Thyroid gland (tissue), 4 donors: ENCODE measurements at regions not wholly inside any gene's neighbourhood (a gene's known extent, or its start where the extent isn't known, plus 50 kb on each side); places are given as distances from the start of the nearest gene placed in this dataset.
"Not testable (repeated sequence)": the region's sequence is repeated elsewhere in the genome, so short reads cannot be mapped to it uniquely, and the experiment has no call there.

Experiments
- DNase-seq, 2 donors: peaks; one replicate each; pipeline ENCODE4 v3.0.0-alpha.2; 2019
- H3K27ac ChIP-seq, 3 donors: fragments of 200-600 bp; sonication (generic); 1 replicate in 2 of 3; 2 replicates in 1 of 3; pipeline ENCODE4 v1.5.1; 2016 to 2019; ENCODE audit warnings: mild to moderate bottlenecking in 1 of 3, moderate library complexity in 1 of 3
- H3K27me3 ChIP-seq: fragments of 200-600 bp; sonication (generic); one replicate; pipeline ENCODE4 v1.5.1; 2019
- H3K36me3 ChIP-seq, 2 donors: fragments of 200-600 bp; sonication (generic); one replicate each; pipeline ENCODE4 v1.5.1; 2016 to 2019
- H3K4me1 ChIP-seq, 2 donors: fragments of 200-600 bp; sonication (generic); one replicate each; pipeline ENCODE4 v1.5.1; 2017 to 2019
- H3K4me3 ChIP-seq, 3 donors: fragments of 200-600 bp; sonication (generic); replicated peaks in 1 of 3; 1 replicate in 2 of 3; 2 replicates in 1 of 3; pipeline ENCODE4 v1.5.1; 2016; ENCODE audit warnings: mild to moderate bottlenecking in 1 of 3
- H3K9me3 ChIP-seq: fragments of 200-600 bp; sonication (generic); one replicate; pipeline ENCODE4 v1.5.1; 2017
- POLR2A ChIP-seq, 2 donors: fragments of 450-650 bp; IDR thresholded peaks; one replicate each; pipeline ENCODE4 v1.6.1; 2017; ENCODE audit warnings: antibody characterized with exemption in 2 of 2, mild to moderate bottlenecking in 2 of 2, moderate library complexity in 1 of 2
- WGBS, 2 donors: methylation state at CpG; one replicate each; pipeline ENCODE4 v1.1.5; 2017; 5-methylcytosine and 5-hydroxymethylcytosine counted together
- intact Hi-C: fragments of 100-400 bp; cut with DNase I; formaldehyde crosslinking; loops from one replicate; pipeline ENCODE4 v1.15.1; 2023
- TF ChIP-seq, protein P1 (sequence below), 6 experiments: fragments of 200-600 bp in 3 of 6; fragments of 450-650 bp in 3 of 6; sonication (generic) in 3 of 6; IDR thresholded peaks; one replicate each; pipeline ENCODE4 v1.5.1; 2016 to 2019; ENCODE audit warnings: antibody characterized with exemption in 6 of 6, mild to moderate bottlenecking in 2 of 6, inconsistent platforms in 1 of 6, moderate library complexity in 1 of 6

DNA sequence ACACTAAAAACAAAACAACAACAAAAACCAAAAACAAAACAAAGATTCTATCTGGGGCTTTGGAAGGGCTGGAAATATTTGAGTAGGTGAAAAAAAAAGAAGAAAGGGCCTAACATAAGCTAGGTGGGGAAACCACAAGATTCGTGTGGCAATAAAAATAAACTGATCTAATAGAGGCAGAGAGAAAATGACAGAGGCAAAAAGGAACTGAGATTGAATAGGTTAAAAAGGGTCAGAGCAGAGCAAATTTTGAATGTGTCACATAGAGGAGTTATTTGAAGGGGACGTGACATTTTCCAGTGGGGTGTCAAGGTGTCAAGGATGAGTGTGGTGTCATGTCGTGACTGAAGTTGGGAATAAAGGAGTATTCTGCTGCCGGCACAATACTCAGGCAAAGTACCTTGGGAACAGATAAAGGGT lies 65.2 kb upstream of the RALGPS2 start:
- DNase-seq: no peak
- no peaks in the 10 kb centered on the region for H3K36me3 ChIP-seq

DNA sequence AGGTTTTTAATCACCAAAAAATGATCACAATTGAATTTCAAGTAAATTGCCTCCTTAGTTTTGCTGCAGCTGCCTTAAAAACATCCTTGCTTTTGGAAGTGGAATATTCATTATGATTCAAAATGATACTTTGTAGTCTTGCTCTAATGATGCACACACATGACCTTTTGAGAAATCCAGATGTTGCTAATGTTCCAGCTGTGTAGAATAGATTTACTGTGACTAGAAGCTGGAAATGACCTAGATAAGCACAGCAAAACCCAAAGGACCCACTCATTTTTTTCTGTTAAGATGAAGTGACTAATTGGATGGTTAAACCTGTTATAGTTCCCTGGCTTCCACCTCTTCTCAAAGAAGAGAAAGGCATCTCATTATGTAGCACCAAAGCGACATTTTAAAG lies 64.6 kb upstream of the RALGPS2 start:
- 84 to 97% methylated on average over 1 of the region's 1 CpG for WGBS, 2 donors
- intact Hi-C loops: no loop called here
- Histone ChIP-seq H3K36me3 (no peaks in the 10 kb centered on the region), H3K27me3 (no peaks in the 10 kb centered on the region), H3K9me3 (no peaks in the 10 kb centered on the region), H3K4me3 (no peak overlapping the region), H3K27ac (no peak overlapping the region), H3K4me1 (no peaks in the 10 kb centered on the region)
- no peak for DNase-seq
- no peak for TF ChIP-seq POLR2A (IDR thresholded peaks at IDR 0.05)
- TF ChIP-seq, protein P1, sequence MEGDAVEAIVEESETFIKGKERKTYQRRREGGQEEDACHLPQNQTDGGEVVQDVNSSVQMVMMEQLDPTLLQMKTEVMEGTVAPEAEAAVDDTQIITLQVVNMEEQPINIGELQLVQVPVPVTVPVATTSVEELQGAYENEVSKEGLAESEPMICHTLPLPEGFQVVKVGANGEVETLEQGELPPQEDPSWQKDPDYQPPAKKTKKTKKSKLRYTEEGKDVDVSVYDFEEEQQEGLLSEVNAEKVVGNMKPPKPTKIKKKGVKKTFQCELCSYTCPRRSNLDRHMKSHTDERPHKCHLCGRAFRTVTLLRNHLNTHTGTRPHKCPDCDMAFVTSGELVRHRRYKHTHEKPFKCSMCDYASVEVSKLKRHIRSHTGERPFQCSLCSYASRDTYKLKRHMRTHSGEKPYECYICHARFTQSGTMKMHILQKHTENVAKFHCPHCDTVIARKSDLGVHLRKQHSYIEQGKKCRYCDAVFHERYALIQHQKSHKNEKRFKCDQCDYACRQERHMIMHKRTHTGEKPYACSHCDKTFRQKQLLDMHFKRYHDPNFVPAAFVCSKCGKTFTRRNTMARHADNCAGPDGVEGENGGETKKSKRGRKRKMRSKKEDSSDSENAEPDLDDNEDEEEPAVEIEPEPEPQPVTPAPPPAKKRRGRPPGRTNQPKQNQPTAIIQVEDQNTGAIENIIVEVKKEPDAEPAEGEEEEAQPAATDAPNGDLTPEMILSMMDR (IDR thresholded peaks at IDR 0.05): no peak

More for the DNA sequence above, 65.2 kb upstream of the RALGPS2 start:
- TF ChIP-seq, protein P1 (IDR thresholded peaks at IDR 0.05): no peak
- TF ChIP-seq POLR2A (IDR thresholded peaks at IDR 0.05): no peak
- H3K27ac ChIP-seq: no peak overlapping the region
- no peak overlapping the region for H3K4me3 ChIP-seq
- intact Hi-C loops: no loop called here
- no peaks in the 10 kb centered on the region for H3K4me1 ChIP-seq
- no peaks in the 10 kb centered on the region for H3K9me3 ChIP-seq
- no peaks in the 10 kb centered on the region for H3K27me3 ChIP-seq
- WGBS, 2 donors: 87% methylated on average over 4 of the region's 4 CpGs

DNA sequence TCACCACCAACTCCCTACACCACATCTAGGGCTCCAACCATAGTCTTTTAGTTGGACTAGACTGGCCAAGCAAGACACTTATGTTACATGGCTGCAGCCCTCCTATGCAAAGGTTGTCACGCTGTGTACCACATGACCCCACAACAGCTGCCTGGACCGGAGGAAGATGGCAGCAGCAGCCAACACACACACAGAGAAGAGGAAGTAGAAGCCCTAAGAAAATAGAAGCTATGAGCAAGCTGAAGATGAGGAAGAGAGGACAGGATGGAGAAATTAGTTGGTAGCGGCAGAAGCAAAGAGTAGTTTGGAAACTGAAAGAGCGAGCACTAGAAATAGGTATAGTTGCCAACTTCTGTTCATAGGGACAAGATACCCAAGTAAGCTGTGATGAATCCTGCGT lies 60.8 kb upstream of the RALGPS2 start:
- Histone ChIP-seq H3K9me3 (no peaks in the 10 kb centered on the region), H3K4me1 (no peaks in the 10 kb centered on the region), H3K27me3 (no peaks in the 10 kb centered on the region), H3K4me3 (no peak overlapping the region), H3K36me3 (no peaks in the 10 kb centered on the region), H3K27ac (no peak overlapping the region)
- intact Hi-C loops: no loop called here
- WGBS, 2 donors: 85 to 94% methylated on average over 5 of the region's 5 CpGs
- TF ChIP-seq, protein P1 (IDR thresholded peaks at IDR 0.05): no peak
- TF ChIP-seq POLR2A (IDR thresholded peaks at IDR 0.05): no peak
- no peak for DNase-seq

DNA sequence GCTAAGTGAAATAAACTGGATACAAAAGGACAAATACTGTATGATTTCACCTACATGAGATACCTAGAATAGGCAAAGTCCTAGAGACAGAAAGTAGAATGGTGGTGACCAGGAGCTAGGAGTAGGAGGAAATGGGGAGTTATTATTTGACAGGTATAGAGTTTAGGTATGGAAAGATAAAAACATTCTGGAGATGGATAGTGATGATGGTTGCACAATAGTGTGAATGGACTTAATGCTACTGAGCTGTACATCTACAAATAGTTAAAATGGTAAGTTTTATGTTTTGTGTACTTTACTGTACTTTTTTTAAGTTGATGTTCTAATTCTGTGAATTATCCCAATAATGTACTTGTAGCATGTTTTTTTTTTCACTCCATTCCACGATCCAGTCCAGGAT lies 59.5 kb upstream of the RALGPS2 start:
- intact Hi-C loops: no loop called here
- H3K4me3 ChIP-seq: no peak overlapping the region
- TF ChIP-seq POLR2A (IDR thresholded peaks at IDR 0.05): no peak
- TF ChIP-seq, protein P1 (IDR thresholded peaks at IDR 0.05): no peak
- no peak for DNase-seq
- H3K4me1 ChIP-seq: no peaks in the 10 kb centered on the region
- no peaks in the 10 kb centered on the region for H3K27me3 ChIP-seq
- H3K27ac ChIP-seq: no peak overlapping the region
- no peaks in the 10 kb centered on the region for H3K36me3 ChIP-seq
- H3K9me3 ChIP-seq: no peaks in the 10 kb centered on the region
- 86 to 88% methylated on average over 1 of the region's 1 CpG for WGBS, 2 donors

- H3K4me1 ChIP-seq, H3K4me3 ChIP-seq, intact Hi-C loops, H3K36me3 ChIP-seq, H3K9me3 ChIP-seq, H3K27me3 ChIP-seq, DNase-seq, H3K27ac ChIP-seq: not testable (repeated sequence)
- WGBS, 2 donors: 87 to 89% methylated on average over 9 of the region's 9 CpGs
These were observed 58.2 kb upstream of the RALGPS2 start for GRCh38 chr1:178666891-178667290.

- Histone ChIP-seq H3K27ac (no peak overlapping the region), H3K4me1 (no peaks in the 10 kb centered on the region), H3K36me3 (no peaks in the 10 kb centered on the region), H3K27me3 (no peaks in the 10 kb centered on the region), H3K9me3 (no peaks in the 10 kb centered on the region), H3K4me3 (no peak overlapping the region)
- intact Hi-C loops: no loop called here
- no peak for DNase-seq
- TF ChIP-seq POLR2A (IDR thresholded peaks at IDR 0.05): no peak
- TF ChIP-seq, protein P1 (IDR thresholded peaks at IDR 0.05): no peak
These were observed 52.6 kb upstream of the RALGPS2 start for GRCh38 chr1:178672434-178672833.

GRCh38 chr1:178674559-178674958 lies 50.5 kb upstream of the RALGPS2 start:
- DNase-seq, H3K4me1 ChIP-seq, H3K36me3 ChIP-seq, intact Hi-C loops, H3K27me3 ChIP-seq, H3K4me3 ChIP-seq, H3K9me3 ChIP-seq, H3K27ac ChIP-seq: not testable (repeated sequence)
- 94 to 100% methylated on average over 1 of the region's 1 CpG for WGBS, 2 donors
